ELF-1 (cell line): ENCODE measurements at regions not wholly inside any gene's neighbourhood (a gene's known extent, or its start where the extent isn't known, plus 50 kb on each side); places are given as distances from the start of the nearest gene placed in this dataset.
A peak's percentile ranks its signal among the peaks of the same experiment; 100 is the strongest.

Experiments used
- DNase-seq: peaks from one replicate; pipeline ENCODE4 v3.0.0-alpha.2; 2016; ENCODE audit warnings: low read depth, low spot score

GRCh38 chr2:36059691-36060090 is 295.9 kb upstream of the CRIM1 start:
- no peak for DNase-seq

- DNase-seq = no peak
These were observed 296.6 kb upstream of the CRIM1 start for GRCh38 chr2:36058953-36059352.

GRCh38 chr2:36058076-36058475 is 297.5 kb upstream of the CRIM1 start:
- no peak for DNase-seq

GRCh38 chr2:36052819-36053218 is 302.8 kb upstream of the CRIM1 start:
- DNase-seq = no peak

- DNase-seq = no peak
These were observed 311.2 kb upstream of the CRIM1 start for GRCh38 chr2:36044411-36044810.

- no peak for DNase-seq
These were observed 320.4 kb upstream of the CRIM1 start for GRCh38 chr2:36035137-36035536.

- no peak for DNase-seq
These were observed 323.5 kb upstream of the CRIM1 start for GRCh38 chr2:36032046-36032445.

- DNase-seq = no peak
These were observed 324.1 kb upstream of the CRIM1 start for GRCh38 chr2:36031471-36031870.

GRCh38 chr2:36027616-36028015 is 328.0 kb upstream of the CRIM1 start:
- DNase-seq = no peak

GRCh38 chr2:36013064-36013463 is 342.5 kb upstream of the CRIM1 start:
- no peak for DNase-seq

GRCh38 chr2:36006444-36006843 is 349.1 kb upstream of the CRIM1 start:
- DNase-seq = no peak

- DNase-seq = no peak
These were observed 352.6 kb upstream of the CRIM1 start for GRCh38 chr2:36002941-36003340.

- no peak for DNase-seq
These were observed 358.1 kb upstream of the CRIM1 start for GRCh38 chr2:35997488-35997887.

- DNase-seq = peak; percentile 23
These were observed 366.1 kb upstream of the CRIM1 start for GRCh38 chr2:35989503-35989902.

GRCh38 chr2:35989040-35989439 is 366.5 kb upstream of the CRIM1 start:
- no peak for DNase-seq

- no peak for DNase-seq
These were observed 368.7 kb upstream of the CRIM1 start for GRCh38 chr2:35986871-35987270.

GRCh38 chr2:35978218-35978617 is 377.4 kb upstream of the CRIM1 start:
- no peak for DNase-seq

GRCh38 chr2:35976611-35977010 is 379.0 kb upstream of the CRIM1 start:
- no peak for DNase-seq

GRCh38 chr2:35973737-35974132 is 381.8 kb upstream of the CRIM1 start:
- no peak for DNase-seq

GRCh38 chr2:35973132-35973736 is 382.3 kb upstream of the CRIM1 start:
- DNase-seq = no peak

GRCh38 chr2:35963824-35964223 is 391.8 kb upstream of the CRIM1 start:
- peak; percentile 3 for DNase-seq

- peak; percentile 6 for DNase-seq
These were observed 392.2 kb upstream of the CRIM1 start for GRCh38 chr2:35963357-35963756.

- DNase-seq = no peak
These were observed 392.9 kb upstream of the CRIM1 start for GRCh38 chr2:35962585-35963146.

- no peak for DNase-seq
These were observed 395.0 kb upstream of the CRIM1 start for GRCh38 chr2:35960596-35960995.
